ENCODE measurements at regions not wholly inside any gene's neighbourhood (a gene's known extent, or its start where the extent isn't known, plus 50 kb on each side); places are given as distances from the start of the nearest gene placed in this dataset.

- no peak for DNase-seq (ENCODE audit: low read depth, low spot score)
Observed at GRCh38 chr3:81045976-81046375, 715.5 kb downstream of the GBE1 start.

- no peak for DNase-seq (ENCODE audit: low read depth, low spot score)
Observed at GRCh38 chr3:81045246-81045645, 716.2 kb downstream of the GBE1 start.

GRCh38 chr3:81043660-81044199, 717.7 kb downstream of the GBE1 start:
- no peak for DNase-seq (ENCODE audit: low read depth, low spot score)

GRCh38 chr3:81043009-81043408, 718.4 kb downstream of the GBE1 start:
- no peak for DNase-seq (ENCODE audit: low read depth, low spot score)

- no peak for DNase-seq (ENCODE audit: low read depth, low spot score)
Observed at GRCh38 chr3:81041331-81041730, 720.1 kb downstream of the GBE1 start.

- DNase-seq (ENCODE audit: low read depth, low spot score), result no peak
Observed at GRCh38 chr3:81040107-81040506, 721.3 kb downstream of the GBE1 start.

GRCh38 chr3:81033684-81034083, 727.8 kb downstream of the GBE1 start:
- DNase-seq (ENCODE audit: low read depth, low spot score), result no peak

- no peak for DNase-seq (ENCODE audit: low read depth, low spot score)
Observed at GRCh38 chr3:81033185-81033584, 728.3 kb downstream of the GBE1 start.

GRCh38 chr3:81029861-81030260, 731.6 kb downstream of the GBE1 start:
- DNase-seq (ENCODE audit: low read depth, low spot score), result no peak

- DNase-seq (ENCODE audit: low read depth, low spot score), result no peak
Observed at GRCh38 chr3:81027344-81027743, 734.1 kb downstream of the GBE1 start.

GRCh38 chr3:81024560-81024959, 736.9 kb downstream of the GBE1 start:
- DNase-seq (ENCODE audit: low read depth, low spot score), result no peak

- no peak for DNase-seq (ENCODE audit: low read depth, low spot score)
Observed at GRCh38 chr3:81022339-81022738, 739.1 kb downstream of the GBE1 start.

GRCh38 chr3:81013360-81013759, 748.1 kb downstream of the GBE1 start:
- DNase-seq (ENCODE audit: low read depth, low spot score), result no peak

- no peak for DNase-seq (ENCODE audit: low read depth, low spot score)
Observed at GRCh38 chr3:81005992-81006391, 755.5 kb downstream of the GBE1 start.

GRCh38 chr3:81003817-81004216, 757.6 kb downstream of the GBE1 start:
- DNase-seq (ENCODE audit: low read depth, low spot score), result no peak

- DNase-seq (ENCODE audit: low read depth, low spot score), result no peak
Observed at GRCh38 chr3:81003008-81003645, 758.3 kb downstream of the GBE1 start.

GRCh38 chr3:80999481-80999880, 762.0 kb downstream of the GBE1 start:
- DNase-seq (ENCODE audit: low read depth, low spot score), result no peak

- DNase-seq (ENCODE audit: low read depth, low spot score), result no peak
Observed at GRCh38 chr3:80998022-80998421, 763.4 kb downstream of the GBE1 start.

- DNase-seq (ENCODE audit: low read depth, low spot score), result no peak
Observed at GRCh38 chr3:80997622-80998021, 763.8 kb downstream of the GBE1 start.

- no peak for DNase-seq (ENCODE audit: low read depth, low spot score)
Observed at GRCh38 chr3:80994767-80995166, 766.7 kb downstream of the GBE1 start.

GRCh38 chr3:80994085-80994665, 767.3 kb downstream of the GBE1 start:
- no peak for DNase-seq (ENCODE audit: low read depth, low spot score)

GRCh38 chr3:80993241-80993945, 768.1 kb downstream of the GBE1 start:
- DNase-seq (ENCODE audit: low read depth, low spot score), result no peak

- no peak for DNase-seq (ENCODE audit: low read depth, low spot score)
Observed at GRCh38 chr3:80983753-80984152, 777.7 kb downstream of the GBE1 start.
